Common myeloid progenitor, CD34-positive (primary cell): ENCODE measurements at regions not wholly inside any gene's neighbourhood (a gene's known extent, or its start where the extent isn't known, plus 50 kb on each side); places are given as distances from the start of the nearest gene placed in this dataset.

ENCODE experiments used
- CTCF ChIA-PET: fragments of 350-600 bp; sonication (Branson Sonifier 250); formaldehyde crosslinking; loops from one replicate; lab custom pipeline; 2021; ENCODE audit warnings: antibody characterized with exemption; lab: Charles Lee
- POLR2A ChIA-PET: fragments of 350-600 bp; sonication (Branson Sonifier 250); formaldehyde crosslinking; loops from one replicate; lab custom pipeline; 2021; ENCODE audit warnings: antibody characterized with exemption; lab: Charles Lee
- DNase-seq, 3 donors: peaks; one replicate each; pipeline versions ENCODE4 v3.0.0 to v3.0.0-alpha.2; 2013
- H3K27ac ChIP-seq, 2 experiments: 1 replicate in 1 of 2; 2 replicates in 1 of 2; pipeline ENCODE4 v1.7.0; 2013; ENCODE audit warnings: inconsistent platforms in 2 of 2, low read length in 2 of 2, mild to moderate bottlenecking in 2 of 2, low read depth in 1 of 2, moderate library complexity in 1 of 2; ENCODE audit not compliant: severe bottlenecking in 2 of 2, insufficient read depth in 1 of 2, poor library complexity in 1 of 2
- H3K27me3 ChIP-seq, 5 experiments: replicated peaks in 2 of 5; 1 replicate in 3 of 5; 2 replicates in 2 of 5; pipeline versions ENCODE4 v1.6.1 to v1.7.0; 2013; ENCODE audit warnings: low read length in 4 of 5, mild to moderate bottlenecking in 2 of 5, moderate library complexity in 2 of 5, inconsistent platforms in 1 of 5; ENCODE audit not compliant: insufficient read depth in 5 of 5, control insufficient read depth in 4 of 5
- H3K36me3 ChIP-seq, 4 experiments: 1 replicate in 2 of 4; 2 replicates in 2 of 4; pipeline versions ENCODE4 v1.6.1 to v1.7.0; 2013; ENCODE audit warnings: low read length in 3 of 4, control low read depth in 1 of 4, mild to moderate bottlenecking in 1 of 4; ENCODE audit not compliant: control insufficient read depth in 4 of 4, insufficient read depth in 4 of 4
- H3K4me1 ChIP-seq, 4 experiments: 1 replicate in 3 of 4; 2 replicates in 1 of 4; pipeline versions ENCODE4 v1.6.1 to v1.7.1; 2013; ENCODE audit warnings: low read length in 3 of 4, mild to moderate bottlenecking in 3 of 4, control low read depth in 1 of 4, inconsistent platforms in 1 of 4, moderate library complexity in 1 of 4; ENCODE audit not compliant: control insufficient read depth in 4 of 4, insufficient read depth in 4 of 4; ENCODE audit errors: control extremely low read depth in 1 of 4
- H3K4me3 ChIP-seq, 7 experiments: 1 replicate in 4 of 7; 2 replicates in 3 of 7; pipeline versions ENCODE4 v1.5.1 to v1.7.0; 2013; ENCODE audit warnings: mild to moderate bottlenecking in 7 of 7, low read length in 6 of 7, moderate library complexity in 6 of 7, inconsistent platforms in 2 of 7, low read depth in 2 of 7, control low read depth in 1 of 7; ENCODE audit not compliant: insufficient read depth in 4 of 7, control insufficient read depth in 1 of 7; ENCODE audit errors: extremely low read depth in 1 of 7
- H3K9me3 ChIP-seq, 5 experiments: 1 replicate in 4 of 5; 2 replicates in 1 of 5; pipeline versions ENCODE4 v1.6.1 to v1.7.1; 2013; ENCODE audit warnings: low read length in 4 of 5, mild to moderate bottlenecking in 2 of 5, inconsistent platforms in 1 of 5, low read depth in 1 of 5, moderate library complexity in 1 of 5; ENCODE audit not compliant: control insufficient read depth in 4 of 5, insufficient read depth in 2 of 5; ENCODE audit errors: control extremely low read depth in 1 of 5
- WGBS: methylation state at CpG from one replicate; pipeline ENCODE4 v1.1.5; 2013; ENCODE audit not compliant: insufficient coverage; 5-methylcytosine and 5-hydroxymethylcytosine counted together

GRCh38 chr1:58430421-58431275 lies 115.9 kb downstream of the OMA1 start:
- no peak for DNase-seq
- ChIA-PET POLR2A (no interaction called here), CTCF (interaction anchor here (2.0 kb wide), 1 partner anchor 9 kb away, joined by 5 read pairs; no protein-coding TSS in a partner anchor)
- 100% methylated on average over 7 of the region's 7 CpGs for WGBS
- Histone ChIP-seq H3K4me1 (peaks cover 0 to 5% (median 0%) of the 10 kb centered on the region in 4 experiments), H3K36me3 (no peaks in the 10 kb centered on the region), H3K27ac (no peak overlapping the region), H3K4me3 (no peak overlapping the region), H3K27me3 (no peaks in the 10 kb centered on the region), H3K9me3 (no peaks in the 10 kb centered on the region)

GRCh38 chr1:58426918-58427317 lies 119.6 kb downstream of the OMA1 start:
- no peak for DNase-seq
- H3K4me3 ChIP-seq: no peak overlapping the region
- no peak overlapping the region for H3K27ac ChIP-seq
- POLR2A ChIA-PET: no interaction called here
- no peaks in the 10 kb centered on the region for H3K9me3 ChIP-seq
- no peaks in the 10 kb centered on the region for H3K4me1 ChIP-seq
- CTCF ChIA-PET: no interaction called here
- H3K27me3 ChIP-seq: no peaks in the 10 kb centered on the region
- 93% methylated on average over 2 of the region's 2 CpGs for WGBS
- no peaks in the 10 kb centered on the region for H3K36me3 ChIP-seq

GRCh38 chr1:58422436-58422835 lies 124.1 kb downstream of the OMA1 start:
- no peaks in the 10 kb centered on the region for H3K36me3 ChIP-seq
- DNase-seq: no peak
- no peak overlapping the region for H3K27ac ChIP-seq
- ChIA-PET CTCF (interaction anchor here (1.6 kb wide), 1 partner anchor 9 kb away, joined by 5 read pairs; no protein-coding TSS in a partner anchor), POLR2A (no interaction called here)
- no peaks in the 10 kb centered on the region for H3K27me3 ChIP-seq
- no peaks in the 10 kb centered on the region for H3K9me3 ChIP-seq
- no peak overlapping the region for H3K4me3 ChIP-seq
- peaks cover 0 to 3% (median 0%) of the 10 kb centered on the region in 4 experiments for H3K4me1 ChIP-seq
- WGBS: 86% methylated on average over 2 of the region's 4 CpGs

- Histone ChIP-seq H3K9me3 (no peaks in the 10 kb centered on the region), H3K27ac (no peak overlapping the region), H3K4me1 (peaks cover 0 to 3% (median 0%) of the 10 kb centered on the region in 4 experiments), H3K4me3 (no peak overlapping the region), H3K36me3 (no peaks in the 10 kb centered on the region), H3K27me3 (no peaks in the 10 kb centered on the region)
- ChIA-PET CTCF (no interaction called here), POLR2A (no interaction called here)
- WGBS: 100% methylated on average over 1 of the region's 2 CpGs
- no peak for DNase-seq
These were observed 128.0 kb downstream of the OMA1 start for GRCh38 chr1:58418283-58419228.

GRCh38 chr1:58412071-58412580 lies 134.4 kb downstream of the OMA1 start:
- no peak overlapping the region for H3K4me3 ChIP-seq
- no peak for DNase-seq
- 97% methylated on average over 4 of the region's 4 CpGs for WGBS
- no peaks in the 10 kb centered on the region for H3K27me3 ChIP-seq
- no peaks in the 10 kb centered on the region for H3K9me3 ChIP-seq
- POLR2A ChIA-PET: no interaction called here
- no peaks in the 10 kb centered on the region for H3K4me1 ChIP-seq
- H3K27ac ChIP-seq: no peak overlapping the region
- no peaks in the 10 kb centered on the region for H3K36me3 ChIP-seq
- CTCF ChIA-PET: interaction anchor here (1.6 kb wide), 1 partner anchor 23 kb away, joined by 4 read pairs; no protein-coding TSS in a partner anchor

GRCh38 chr1:58409890-58410289 lies 136.6 kb downstream of the OMA1 start:
- ChIA-PET POLR2A (no interaction called here), CTCF (no interaction called here)
- no peaks in the 10 kb centered on the region for H3K27me3 ChIP-seq
- no peak for DNase-seq
- H3K4me1 ChIP-seq: no peaks in the 10 kb centered on the region
- 96% methylated on average over 5 of the region's 6 CpGs for WGBS
- no peaks in the 10 kb centered on the region for H3K9me3 ChIP-seq
- no peak overlapping the region for H3K4me3 ChIP-seq
- no peaks in the 10 kb centered on the region for H3K36me3 ChIP-seq
- no peak overlapping the region for H3K27ac ChIP-seq
